GM12878 (cell line): ENCODE measurements at regions not wholly inside any gene's neighbourhood (a gene's known extent, or its start where the extent isn't known, plus 50 kb on each side); places are given as distances from the start of the nearest gene placed in this dataset.

Experiments used
- ATAC-seq: fragments of 200-7000 bp; cut with Tn5 transposase; 3 replicates; pipeline ENCODE4 v1.9.1; 2020; ENCODE audit warnings: mild to moderate bottlenecking, moderate library complexity
- BruUV-seq: library from RNA; stranded (reverse); fragments of 400-500 nt; replicated peaks from 2 replicates; lab custom pipeline; 2021; lab: Mats Ljungman, UMichigan
- CTCF ChIA-PET: fragments of 300-600 bp; sonication (Branson Sonifier 250); formaldehyde crosslinking; extraction: SDS; loops from one replicate; lab custom pipeline; 2021; ENCODE audit warnings: inconsistent platforms; lab: Yijun Ruan, JAX
- POLR2A ChIA-PET: fragments of 350-600 bp; formaldehyde crosslinking; extraction: SDS; loops from one replicate; lab custom pipeline; 2021; ENCODE audit warnings: inconsistent platforms; lab: Charles Lee
- RAD21 ChIA-PET: fragments of 300-600 bp; sonication (Branson Sonifier 250); formaldehyde crosslinking; loops from one replicate; lab custom pipeline; 2023; ENCODE audit warnings: antibody characterized with exemption; ENCODE audit not compliant: unreplicated experiment; lab: Charles Lee
- SMC1A ChIA-PET: fragments of 300-600 bp; sonication (Branson Sonifier 250); formaldehyde crosslinking; loops from one replicate; lab custom pipeline; 2023; ENCODE audit not compliant: unreplicated experiment, uncharacterized antibody; lab: Charles Lee
- DNase-seq: peaks from one replicate; pipeline ENCODE4 v3.0.0-alpha.2; 2011; ENCODE audit warnings: low read depth, low spot score
- FAIRE-seq: peaks from 3 replicates; lab custom pipeline; 2011; peaks lifted over from hg19 to GRCh38; lab: Jason Lieb, UNC
- H2AFZ ChIP-seq: 2 replicates; pipeline ENCODE4 v1.6.0; 2011; ENCODE audit warnings: low read depth, low read length, control low read depth; ENCODE audit not compliant: control insufficient read depth
- H3K27ac ChIP-seq: 2 replicates; pipeline ENCODE4 v1.5.1; 2011; ENCODE audit warnings: control low read depth; ENCODE audit not compliant: control insufficient read depth, insufficient read depth
- H3K27me3 ChIP-seq, 2 experiments: replicated peaks in 1 of 2; 2 replicates each; pipeline versions ENCODE4 v1.6.0 to v1.6.1; 2011; ENCODE audit warnings: low read length in 1 of 2; ENCODE audit not compliant: control insufficient read depth in 2 of 2, insufficient read depth in 2 of 2
- H3K36me3 ChIP-seq, 2 experiments: 2 replicates each; pipeline ENCODE4 v1.5.1; 2011; ENCODE audit warnings: low read length in 1 of 2; ENCODE audit not compliant: control insufficient read depth in 2 of 2, insufficient read depth in 2 of 2
- H3K4me1 ChIP-seq: 2 replicates; pipeline ENCODE4 v1.6.1; 2011; ENCODE audit warnings: mild to moderate bottlenecking, low read length, moderate library complexity, mixed read lengths; ENCODE audit not compliant: control insufficient read depth, insufficient read depth
- H3K4me2 ChIP-seq: 2 replicates; pipeline ENCODE4 v1.6.0; 2011; ENCODE audit warnings: control low read depth; ENCODE audit not compliant: control insufficient read depth, insufficient read depth
- H3K4me3 ChIP-seq: fragments of 200-600 bp; sonication (generic); 2 replicates; pipeline ENCODE4 v1.5.1; 2016
- H3K79me2 ChIP-seq: 2 replicates; pipeline ENCODE4 v1.6.0; 2011; ENCODE audit warnings: low read length; ENCODE audit not compliant: control insufficient read depth, insufficient read depth
- H3K9ac ChIP-seq: 2 replicates; pipeline ENCODE4 v1.8.0; 2011; ENCODE audit warnings: low read length, control low read depth, mixed read lengths; ENCODE audit not compliant: control insufficient read depth, insufficient read depth
- H3K9me3 ChIP-seq: replicated peaks from 3 replicates; pipeline ENCODE4 v1.5.1; 2011; ENCODE audit warnings: mild to moderate bottlenecking, low read length; ENCODE audit not compliant: control insufficient read depth, insufficient read depth
- H4K20me1 ChIP-seq: 2 replicates; pipeline ENCODE4 v1.6.0; 2011; ENCODE audit not compliant: control insufficient read depth, insufficient read depth
- CHD4 ChIP-seq: fragments of 200-600 bp; sonication (generic); IDR thresholded peaks from 2 replicates; pipeline ENCODE4 v1.6.1; 2016; ENCODE audit warnings: mild to moderate bottlenecking
- HDGF ChIP-seq: fragments of 450-650 bp; IDR thresholded peaks from 2 replicates; pipeline ENCODE4 v1.6.1; 2016; ENCODE audit warnings: antibody characterized with exemption
- JUNB ChIP-seq: IDR thresholded peaks from 2 replicates; pipeline ENCODE4 v1.6.1; 2016; ENCODE audit warnings: antibody characterized with exemption, mild to moderate bottlenecking
- LARP7 ChIP-seq: fragments of 450-650 bp; IDR thresholded peaks from 2 replicates; pipeline ENCODE4 v1.6.1; 2017; ENCODE audit warnings: mild to moderate bottlenecking
- MEF2A ChIP-seq: IDR thresholded peaks from 2 replicates; pipeline ENCODE4 v1.6.1; 2011; ENCODE audit warnings: low read depth, mild to moderate bottlenecking, low read length, moderate library complexity; ENCODE audit not compliant: insufficient read depth
- NFIC ChIP-seq: IDR thresholded peaks from 2 replicates; pipeline ENCODE4 v1.6.1; 2012; ENCODE audit warnings: low read depth, mild to moderate bottlenecking, inconsistent platforms, low read length, moderate library complexity
- POLR2AphosphoS5 ChIP-seq: IDR thresholded peaks from 2 replicates; pipeline ENCODE4 v1.6.1; 2011; ENCODE audit warnings: mild to moderate bottlenecking, low read length, inconsistent platforms
- STAT3 ChIP-seq: IDR thresholded peaks from 2 replicates; pipeline ENCODE4 v1.6.1; 2011; ENCODE audit warnings: low read depth, low read length, improper control_type of control experiment
- TAF1 ChIP-seq: IDR thresholded peaks from 2 replicates; pipeline ENCODE4 v1.6.1; 2011; ENCODE audit warnings: mild to moderate bottlenecking, low read depth, low read length, borderline replicate concordance
- TCF7 ChIP-seq: IDR thresholded peaks from 2 replicates; pipeline ENCODE4 v1.6.1; 2014; ENCODE audit warnings: antibody characterized with exemption, borderline replicate concordance
- ZNF24 ChIP-seq: fragments of 450-650 bp; IDR thresholded peaks from 2 replicates; pipeline ENCODE4 v1.6.1; 2017; ENCODE audit warnings: antibody characterized with exemption, mild to moderate bottlenecking
- ZSCAN29 ChIP-seq: fragments of 450-650 bp; IDR thresholded peaks from 2 replicates; pipeline ENCODE4 v1.6.1; 2017; ENCODE audit warnings: mild to moderate bottlenecking, moderate library complexity
- WGBS: methylation state at CpG from one replicate; pipeline ENCODE4 v1.1.6; 2016; ENCODE audit warnings: low lambda C conversion rate; ENCODE audit not compliant: insufficient replicate concordance, insufficient coverage; ENCODE audit errors: missing lambda C conversion rate; 5-methylcytosine and 5-hydroxymethylcytosine counted together
- in situ Hi-C: fragments of 300-500 bp; cut with MboI; formaldehyde crosslinking; loops from 9 replicates; pipeline ENCODE4 v1.14.3; 2018; ENCODE audit warnings: mixed read lengths
- intact Hi-C: fragments of 100-400 bp; cut with micrococcal nuclease; formaldehyde crosslinking; loops from one replicate; pipeline ENCODE4 v1.14.2; 2022; ENCODE audit not compliant: unreplicated experiment

DNA sequence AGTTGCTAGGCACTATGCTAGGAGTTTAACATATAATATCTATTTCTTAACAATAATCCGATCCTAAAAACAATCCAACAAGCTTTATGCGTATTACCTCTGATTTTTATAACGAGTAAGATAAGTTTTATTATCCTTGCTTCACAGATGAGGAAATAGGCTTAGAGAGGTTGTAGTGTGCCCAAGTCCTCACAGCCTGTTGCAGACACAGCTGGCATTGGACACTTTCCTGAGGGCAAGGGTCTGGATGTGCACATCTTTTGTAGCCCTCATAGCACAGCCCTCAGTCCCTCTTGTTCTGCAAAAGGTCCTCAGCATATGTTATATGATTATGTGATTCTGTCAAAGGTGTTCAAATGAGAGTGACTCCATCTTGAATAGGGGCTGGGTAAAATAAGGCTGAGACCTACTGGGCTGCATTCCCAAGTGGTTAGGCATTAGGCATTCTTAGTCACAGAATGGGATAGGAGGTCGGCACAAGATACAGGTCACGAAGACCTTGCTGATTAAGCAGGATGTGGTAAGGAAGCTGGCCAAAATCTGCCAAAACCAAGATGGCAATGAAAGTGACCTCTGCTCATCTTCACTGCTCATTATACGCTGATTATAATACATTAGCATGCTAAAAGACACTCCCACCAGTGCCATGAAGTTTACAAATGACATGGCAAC lies 75.7 kb upstream of the F3 start:
- Histone ChIP-seq H3K27me3 (no peaks in the 10 kb centered on the region; a peak in 1 of 4 replicates), H3K4me1 (no peaks in the 10 kb centered on the region), H3K27ac (no peak overlapping the region), H3K4me2 (no peak overlapping the region), H3K79me2 (no peaks in the 10 kb centered on the region), H3K9ac (no peak overlapping the region), H3K9me3 (no peaks in the 10 kb centered on the region; the same call in 2 of the 3 replicates), H3K4me3 (no peak overlapping the region), H2AFZ (no peak overlapping the region), H3K36me3 (no peaks in the 10 kb centered on the region), H4K20me1 (no peaks in the 10 kb centered on the region)
- intact Hi-C loops (no loop called here), in situ Hi-C loops (no loop called here)
- TF ChIP-seq POLR2AphosphoS5 (no peak), CHD4 (no peak), TAF1 (no peak), ZNF24 (no peak), ZSCAN29 (no peak), STAT3 (no peak), HDGF (no peak), TCF7 (no peak), JUNB (no peak), MEF2A (no peak), NFIC (no peak), LARP7 (no peak)
- DNase-seq = no peak
- ChIA-PET CTCF (no interaction called here), POLR2A (no interaction called here), RAD21 (no interaction called here), SMC1A (no interaction called here)
- BruUV-seq = no TSS peak
- FAIRE-seq = no peak
- ATAC-seq = no peak
- 39% methylated on average over 6 of the region's 6 CpGs for WGBS
